ENCODE measurements at regions not wholly inside any gene's neighbourhood (a gene's known extent, or its start where the extent isn't known, plus 50 kb on each side); places are given as distances from the start of the nearest gene placed in this dataset.

DNA sequence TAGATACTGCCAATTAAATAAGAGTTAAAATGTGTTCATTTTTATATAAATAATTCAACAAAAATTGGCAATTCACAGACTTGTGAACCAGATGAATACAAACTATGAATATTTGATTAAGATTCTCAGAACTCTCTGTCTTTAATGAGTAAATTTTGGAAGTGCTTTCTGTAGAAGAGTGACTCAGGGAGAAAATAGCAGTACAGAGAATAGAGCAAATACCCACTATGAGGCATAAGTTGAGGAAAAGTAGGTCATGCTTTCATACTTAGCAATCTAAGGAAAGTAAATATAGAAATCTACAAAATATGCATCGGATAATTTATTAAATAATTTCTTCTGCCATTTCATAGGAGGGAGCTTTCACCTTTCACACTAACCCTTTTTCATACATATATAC is 117.7 kb upstream of the TMEM106B start:
- H3K4me3 Mint-ChIP-seq, result no peak overlapping the region

More for the DNA sequence above, 117.7 kb upstream of the TMEM106B start:
- Histone ChIP-seq H2BK20ac (ENCODE audit: low read depth, low read length, poor library complexity, severe bottlenecking) (no peak overlapping the region), H4K8ac (replicated peaks; ENCODE audit: insufficient read length, low read depth, low read length) (no peak overlapping the region), H3K4ac (ENCODE audit: low read depth, low read length) (no peak overlapping the region), H3K9ac (ENCODE audit: extremely low read depth, insufficient read length, low read length) (no peak overlapping the region), H3K23ac (ENCODE audit: insufficient read length, low read depth, low read length) (no peak overlapping the region), H3K56ac (ENCODE audit: insufficient read length, low read depth, low read length) (no peak overlapping the region), H4K91ac (ENCODE audit: insufficient read length, low read depth, low read length) (no peak overlapping the region), H4K5ac (ENCODE audit: insufficient read length, low read depth, low read length) (no peak overlapping the region), H3K4me2 (ENCODE audit: insufficient read depth, insufficient read length, low read length) (no peak overlapping the region), H2AK5ac (ENCODE audit: insufficient read length, low read length) (no peak overlapping the region), H3K27ac (ENCODE audit: insufficient read length, low read depth, low read length) (no peak overlapping the region), H2BK15ac (ENCODE audit: low read depth, low read length) (no peak overlapping the region), H3K4me1 (ENCODE audit: insufficient read depth, low read length) (peaks cover 11% of the 10 kb centered on the region; the same call in 1 of the 2 replicates), H3T11ph (ENCODE audit: low read length) (no peak overlapping the region), H2AFZ (ENCODE audit: low read length) (no peak overlapping the region), H2BK12ac (ENCODE audit: insufficient read length, low read depth, low read length) (no peak overlapping the region), H2BK120ac (ENCODE audit: low read depth, low read length, poor library complexity, severe bottlenecking) (no peak overlapping the region), H3K79me1 (ENCODE audit: insufficient read depth, low read depth, low read length, poor library complexity, severe bottlenecking) (no peaks in the 10 kb centered on the region), H2BK5ac (ENCODE audit: insufficient read length, low read length) (no peak overlapping the region), H4K20me1 (ENCODE audit: control insufficient read depth, insufficient read depth, insufficient read length) (no peaks in the 10 kb centered on the region), H3K27me3 (ENCODE audit: insufficient read depth, low read length) (no peaks in the 10 kb centered on the region), H3K23me2 (ENCODE audit: insufficient read length, low read depth, low read length, poor library complexity, severe bottlenecking) (no peaks in the 10 kb centered on the region), H3K14ac (ENCODE audit: insufficient read depth, low read length) (no peak overlapping the region), H3K9me3 (ENCODE audit: control insufficient read depth, low read depth, low read length) (no peaks in the 10 kb centered on the region), H3K79me2 (ENCODE audit: insufficient read depth, low read length) (no peaks in the 10 kb centered on the region), H3K18ac (ENCODE audit: insufficient read length, low read depth, low read length) (no peak overlapping the region)
- Mint-ChIP-seq H3K36me3 (ENCODE audit: insufficient read depth in 1 of 3, low read depth in 3 of 3) (0 out of 7 replicates have a peak, but pooled peaks cover 0 to 1% (median 0%) of the 10 kb centered on the region in 3 experiments), H3K9me3 (no peaks in the 10 kb centered on the region), H3K27ac (peak overlapping the region in 1 of 3 experiments; percentile 90; a peak in 1 of 7 replicates), H3K4me1 (peaks cover 57 to 58% of the 10 kb centered on the region in 2 experiments), H3K27me3 (ENCODE audit: low read depth) (no peaks in the 10 kb centered on the region)
- no peak for DNase-seq
- TF ChIP-seq, protein P1, sequence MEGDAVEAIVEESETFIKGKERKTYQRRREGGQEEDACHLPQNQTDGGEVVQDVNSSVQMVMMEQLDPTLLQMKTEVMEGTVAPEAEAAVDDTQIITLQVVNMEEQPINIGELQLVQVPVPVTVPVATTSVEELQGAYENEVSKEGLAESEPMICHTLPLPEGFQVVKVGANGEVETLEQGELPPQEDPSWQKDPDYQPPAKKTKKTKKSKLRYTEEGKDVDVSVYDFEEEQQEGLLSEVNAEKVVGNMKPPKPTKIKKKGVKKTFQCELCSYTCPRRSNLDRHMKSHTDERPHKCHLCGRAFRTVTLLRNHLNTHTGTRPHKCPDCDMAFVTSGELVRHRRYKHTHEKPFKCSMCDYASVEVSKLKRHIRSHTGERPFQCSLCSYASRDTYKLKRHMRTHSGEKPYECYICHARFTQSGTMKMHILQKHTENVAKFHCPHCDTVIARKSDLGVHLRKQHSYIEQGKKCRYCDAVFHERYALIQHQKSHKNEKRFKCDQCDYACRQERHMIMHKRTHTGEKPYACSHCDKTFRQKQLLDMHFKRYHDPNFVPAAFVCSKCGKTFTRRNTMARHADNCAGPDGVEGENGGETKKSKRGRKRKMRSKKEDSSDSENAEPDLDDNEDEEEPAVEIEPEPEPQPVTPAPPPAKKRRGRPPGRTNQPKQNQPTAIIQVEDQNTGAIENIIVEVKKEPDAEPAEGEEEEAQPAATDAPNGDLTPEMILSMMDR (conservative IDR thresholded peaks at IDR 0.05), result no peak
- no CpG with 5 or more reads among the region's 1 CpG for whole genome bisulfite sequencing (ENCODE audit: extremely low coverage, insufficient read length, low lambda C conversion rate)

All from H9 (cell line).